GM10248 (cell line): ENCODE measurements at regions not wholly inside any gene's neighbourhood (a gene's known extent, or its start where the extent isn't known, plus 50 kb on each side); places are given as distances from the start of the nearest gene placed in this dataset.

Experiments used
- CTCF ChIA-PET: fragments of 300-600 bp; sonication (Branson Sonifier 250); formaldehyde crosslinking; extraction: SDS; loops from one replicate; lab custom pipeline; 2021; ENCODE audit warnings: antibody characterized with exemption; lab: Yijun Ruan, JAX
- POLR2A ChIA-PET: fragments of 350-650 bp; sonication (Branson Sonifier 250); formaldehyde crosslinking; extraction: SDS; loops from one replicate; lab custom pipeline; 2020; ENCODE audit warnings: antibody characterized with exemption; lab: Yijun Ruan, JAX
- DNase-seq: peaks from one replicate; pipeline ENCODE4 v3.0.0; 2012; ENCODE audit errors: extremely low spot score
- TF ChIP-seq, protein P1 (sequence below): IDR thresholded peaks from 2 replicates; pipeline ENCODE4 v1.5.1; 2012; ENCODE audit warnings: mild to moderate bottlenecking, low read depth; ENCODE audit errors: extremely low read depth, missing control alignments, control extremely low read depth

DNA sequence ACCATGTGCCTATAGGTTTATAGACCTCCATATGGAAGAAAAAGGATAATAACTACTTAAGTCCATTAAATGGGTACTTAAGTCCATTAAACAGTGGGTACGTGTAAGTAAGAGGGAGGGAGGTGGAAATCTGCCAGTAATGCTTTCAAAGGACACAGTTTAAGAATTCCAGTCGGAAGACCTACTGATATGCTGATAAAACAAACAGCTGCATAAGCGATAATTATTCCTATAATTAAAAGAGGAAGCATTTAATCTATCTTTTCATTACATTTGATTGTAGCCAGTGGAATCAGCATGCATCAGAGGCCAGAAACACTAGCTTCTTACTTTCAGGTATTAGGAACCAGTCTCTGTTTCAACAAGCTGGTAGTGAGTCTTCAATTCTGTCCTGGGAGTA is 96.4 kb upstream of the DDX18 start:
- CTCF ChIA-PET, result no interaction called here
- no peak for DNase-seq

GRCh38 chr2:117720765-117721164 is 93.7 kb upstream of the DDX18 start:
- TF ChIP-seq, protein P1, sequence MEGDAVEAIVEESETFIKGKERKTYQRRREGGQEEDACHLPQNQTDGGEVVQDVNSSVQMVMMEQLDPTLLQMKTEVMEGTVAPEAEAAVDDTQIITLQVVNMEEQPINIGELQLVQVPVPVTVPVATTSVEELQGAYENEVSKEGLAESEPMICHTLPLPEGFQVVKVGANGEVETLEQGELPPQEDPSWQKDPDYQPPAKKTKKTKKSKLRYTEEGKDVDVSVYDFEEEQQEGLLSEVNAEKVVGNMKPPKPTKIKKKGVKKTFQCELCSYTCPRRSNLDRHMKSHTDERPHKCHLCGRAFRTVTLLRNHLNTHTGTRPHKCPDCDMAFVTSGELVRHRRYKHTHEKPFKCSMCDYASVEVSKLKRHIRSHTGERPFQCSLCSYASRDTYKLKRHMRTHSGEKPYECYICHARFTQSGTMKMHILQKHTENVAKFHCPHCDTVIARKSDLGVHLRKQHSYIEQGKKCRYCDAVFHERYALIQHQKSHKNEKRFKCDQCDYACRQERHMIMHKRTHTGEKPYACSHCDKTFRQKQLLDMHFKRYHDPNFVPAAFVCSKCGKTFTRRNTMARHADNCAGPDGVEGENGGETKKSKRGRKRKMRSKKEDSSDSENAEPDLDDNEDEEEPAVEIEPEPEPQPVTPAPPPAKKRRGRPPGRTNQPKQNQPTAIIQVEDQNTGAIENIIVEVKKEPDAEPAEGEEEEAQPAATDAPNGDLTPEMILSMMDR, result no peak
- ChIA-PET CTCF (interaction anchor here (1.1 kb wide), 1 partner anchor 10 kb away, joined by 5 read pairs; no protein-coding TSS in a partner anchor), POLR2A (no interaction called here)
- no peak for DNase-seq

More for the DNA sequence above, 96.4 kb upstream of the DDX18 start:
- TF ChIP-seq, protein P1, result no peak
- POLR2A ChIA-PET, result no interaction called here

GRCh38 chr2:117723483-117723882 is 91.0 kb upstream of the DDX18 start:
- POLR2A ChIA-PET, result no interaction called here
- CTCF ChIA-PET, result no interaction called here
- DNase-seq, result no peak
- TF ChIP-seq, protein P1, result no peak

- POLR2A ChIA-PET, result no interaction called here
- CTCF ChIA-PET, result interaction anchor here (1.0 kb wide), 1 partner anchor 9 kb away, joined by 3 read pairs; no protein-coding TSS in a partner anchor
- TF ChIP-seq, protein P1, result no peak
- DNase-seq, result no peak
Measured at GRCh38 chr2:117723888-117724434, 90.5 kb upstream of the DDX18 start.

- CTCF ChIA-PET, result interaction anchor here (1.4 kb wide), 1 partner anchor 276 kb away, joined by 3 read pairs; no protein-coding TSS in a partner anchor
- TF ChIP-seq, protein P1, result no peak
- no peak for DNase-seq
- POLR2A ChIA-PET, result no interaction called here
Measured at GRCh38 chr2:117726747-117727146, 87.7 kb upstream of the DDX18 start.

GRCh38 chr2:117737846-117738245 is 76.6 kb upstream of the DDX18 start:
- no peak for DNase-seq
- POLR2A ChIA-PET, result no interaction called here
- CTCF ChIA-PET, result interaction anchor here (1.3 to 1.7 kb wide), 2 partner anchors 8 to 15 kb away, joined by 3 to 4 read pairs; no protein-coding TSS in a partner anchor
- TF ChIP-seq, protein P1, result no peak
